ENCODE measurements at regions not wholly inside any gene's neighbourhood (a gene's known extent, or its start where the extent isn't known, plus 50 kb on each side); places are given as distances from the start of the nearest gene placed in this dataset.
A peak's percentile ranks its signal among the peaks of the same experiment; 100 is the strongest.

DNA sequence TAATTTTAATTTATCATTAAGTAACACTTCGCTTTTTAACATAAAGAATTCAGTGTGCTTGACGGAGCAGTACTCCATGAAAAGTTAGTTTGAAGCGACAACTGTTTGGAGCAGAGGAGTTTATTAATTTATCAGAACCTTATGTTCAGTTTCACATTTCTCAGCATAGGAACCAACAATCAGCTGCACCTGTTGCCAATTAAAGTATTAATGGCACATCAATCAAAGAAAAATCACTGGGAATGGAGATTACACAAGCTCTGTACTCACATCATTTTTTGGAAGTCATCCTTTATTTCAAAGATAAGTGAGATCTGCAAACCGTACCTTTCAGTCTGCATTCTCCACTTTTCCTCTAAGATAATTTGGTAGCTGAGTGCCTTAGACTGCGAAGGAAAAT, 344.6 kb downstream of the LMO4 start:
- no peak for DNase-seq (ENCODE audit: low spot score)
- Histone ChIP-seq H3K9me3 (ENCODE audit: control insufficient read depth in 4 of 4, low read length in 3 of 4) (no peaks in the 10 kb centered on the region), H3K4me3 (ENCODE audit: low read depth in 1 of 3, low read length in 3 of 3) (no peak overlapping the region), H3K27me3 (ENCODE audit: control insufficient read depth in 4 of 4, insufficient read depth in 4 of 4, low read length in 3 of 4) (no peaks in the 10 kb centered on the region), H3K9ac (ENCODE audit: low read depth in 1 of 2, low read length in 2 of 2) (no peak overlapping the region), H3K36me3 (ENCODE audit: control insufficient read depth in 4 of 4, insufficient read depth in 3 of 4, low read depth in 1 of 4, low read length in 3 of 4) (no peaks in the 10 kb centered on the region), H3K4me1 (ENCODE audit: control insufficient read depth in 4 of 4, insufficient read depth in 4 of 4, low read length in 3 of 4) (no peaks in the 10 kb centered on the region), H3K27ac (ENCODE audit: low read depth in 1 of 2, low read length in 2 of 2) (no peak overlapping the region)
- 88% methylated on average over 5 of the region's 5 CpGs for WGBS
- no peak for TF ChIP-seq RAD21 (IDR thresholded peaks at IDR 0.05)
- TF ChIP-seq ATF3 (IDR thresholded peaks at IDR 0.05) = no peak
- no peak for TF ChIP-seq EGR1 (IDR thresholded peaks at IDR 0.05; ENCODE audit: low read depth in 2 of 2)
- no peak for TF ChIP-seq GABPA (IDR thresholded peaks at IDR 0.05 in 1 of 2, conservative IDR thresholded peaks at IDR 0.05 in 1 of 2)
- TF ChIP-seq RXRA (IDR thresholded peaks at IDR 0.05) = no peak
- no peak for TF ChIP-seq CTCF (IDR thresholded peaks at IDR 0.05; ENCODE audit: low read depth, low read length, missing input control)
- no peak for TF ChIP-seq ZBTB33 (IDR thresholded peaks at IDR 0.05)
- TF ChIP-seq, protein P1, sequence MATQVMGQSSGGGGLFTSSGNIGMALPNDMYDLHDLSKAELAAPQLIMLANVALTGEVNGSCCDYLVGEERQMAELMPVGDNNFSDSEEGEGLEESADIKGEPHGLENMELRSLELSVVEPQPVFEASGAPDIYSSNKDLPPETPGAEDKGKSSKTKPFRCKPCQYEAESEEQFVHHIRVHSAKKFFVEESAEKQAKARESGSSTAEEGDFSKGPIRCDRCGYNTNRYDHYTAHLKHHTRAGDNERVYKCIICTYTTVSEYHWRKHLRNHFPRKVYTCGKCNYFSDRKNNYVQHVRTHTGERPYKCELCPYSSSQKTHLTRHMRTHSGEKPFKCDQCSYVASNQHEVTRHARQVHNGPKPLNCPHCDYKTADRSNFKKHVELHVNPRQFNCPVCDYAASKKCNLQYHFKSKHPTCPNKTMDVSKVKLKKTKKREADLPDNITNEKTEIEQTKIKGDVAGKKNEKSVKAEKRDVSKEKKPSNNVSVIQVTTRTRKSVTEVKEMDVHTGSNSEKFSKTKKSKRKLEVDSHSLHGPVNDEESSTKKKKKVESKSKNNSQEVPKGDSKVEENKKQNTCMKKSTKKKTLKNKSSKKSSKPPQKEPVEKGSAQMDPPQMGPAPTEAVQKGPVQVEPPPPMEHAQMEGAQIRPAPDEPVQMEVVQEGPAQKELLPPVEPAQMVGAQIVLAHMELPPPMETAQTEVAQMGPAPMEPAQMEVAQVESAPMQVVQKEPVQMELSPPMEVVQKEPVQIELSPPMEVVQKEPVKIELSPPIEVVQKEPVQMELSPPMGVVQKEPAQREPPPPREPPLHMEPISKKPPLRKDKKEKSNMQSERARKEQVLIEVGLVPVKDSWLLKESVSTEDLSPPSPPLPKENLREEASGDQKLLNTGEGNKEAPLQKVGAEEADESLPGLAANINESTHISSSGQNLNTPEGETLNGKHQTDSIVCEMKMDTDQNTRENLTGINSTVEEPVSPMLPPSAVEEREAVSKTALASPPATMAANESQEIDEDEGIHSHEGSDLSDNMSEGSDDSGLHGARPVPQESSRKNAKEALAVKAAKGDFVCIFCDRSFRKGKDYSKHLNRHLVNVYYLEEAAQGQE (IDR thresholded peaks at IDR 0.05) = no peak
- TF ChIP-seq HNF4G (IDR thresholded peaks at IDR 0.05) = no peak
- TF ChIP-seq TAF1 (conservative IDR thresholded peaks at IDR 0.05) = no peak
- TF ChIP-seq SP1 (IDR thresholded peaks at IDR 0.05) = no peak
- TF ChIP-seq FOXA2 (IDR thresholded peaks at IDR 0.05) = no peak
- no peak for TF ChIP-seq JUND (IDR thresholded peaks at IDR 0.05)
- no peak for TF ChIP-seq NR2F2 (IDR thresholded peaks at IDR 0.05)
- TF ChIP-seq FOXA1 (IDR thresholded peaks at IDR 0.05) = no peak
- TF ChIP-seq YY1 (IDR thresholded peaks at IDR 0.05) = no peak
- no peak for TF ChIP-seq HNF4A (conservative IDR thresholded peaks at IDR 0.05)

- no peak for DNase-seq (ENCODE audit: low spot score)
Observed at GRCh38 chr1:87673748-87674147, 345.1 kb downstream of the LMO4 start.

More at GRCh38 chr1:87673748-87674147, 345.1 kb downstream of the LMO4 start:
- H3K4me3 ChIP-seq (ENCODE audit: low read depth in 1 of 3, low read length in 3 of 3) = no peak overlapping the region
- no peak for TF ChIP-seq CTCF (IDR thresholded peaks at IDR 0.05; ENCODE audit: low read depth, low read length, missing input control)
- TF ChIP-seq RAD21 (IDR thresholded peaks at IDR 0.05) = peak in 1 of 2 donors; percentile 25
- TF ChIP-seq FOXA1 (IDR thresholded peaks at IDR 0.05) = no peak
- no peaks in the 10 kb centered on the region for H3K9me3 ChIP-seq (ENCODE audit: control insufficient read depth in 4 of 4, low read length in 3 of 4)
- no peaks in the 10 kb centered on the region for H3K4me1 ChIP-seq (ENCODE audit: control insufficient read depth in 4 of 4, insufficient read depth in 4 of 4, low read length in 3 of 4)
- WGBS = 84% methylated on average over 3 of the region's 3 CpGs
- no peaks in the 10 kb centered on the region for H3K36me3 ChIP-seq (ENCODE audit: control insufficient read depth in 4 of 4, insufficient read depth in 3 of 4, low read depth in 1 of 4, low read length in 3 of 4)
- no peak overlapping the region for H3K9ac ChIP-seq (ENCODE audit: low read depth in 1 of 2, low read length in 2 of 2)
- H3K27me3 ChIP-seq (ENCODE audit: control insufficient read depth in 4 of 4, insufficient read depth in 4 of 4, low read length in 3 of 4) = no peaks in the 10 kb centered on the region
- no peak overlapping the region for H3K27ac ChIP-seq (ENCODE audit: low read depth in 1 of 2, low read length in 2 of 2)
